HEK293 (cell line): ENCODE measurements at regions not wholly inside any gene's neighbourhood (a gene's known extent, or its start where the extent isn't known, plus 50 kb on each side); places are given as distances from the start of the nearest gene placed in this dataset.

Experiments
- CTCF ChIA-PET: fragments of 350-600 bp; formaldehyde crosslinking; extraction: SDS; loops from one replicate; lab custom pipeline; 2021; ENCODE audit warnings: antibody characterized with exemption; lab: Yijun Ruan, JAX
- POLR2A ChIA-PET: fragments of 300-600 bp; formaldehyde crosslinking; extraction: SDS; loops from one replicate; lab custom pipeline; 2020; ENCODE audit warnings: antibody characterized with exemption, inconsistent platforms; lab: Yijun Ruan, JAX
- H3K27ac ChIP-seq: fragments of 200-500 bp; sonication (Bioruptor generic); 2 replicates; pipeline ENCODE4 v1.5.1; 2014; ENCODE audit warnings: low read depth, low read length, control low read depth, inconsistent platforms; ENCODE audit errors: extremely low read depth
- H3K36me3 ChIP-seq, 2 experiments: fragments of 200-500 bp in 1 of 2; sonication (Bioruptor generic) in 1 of 2; 1 replicate in 1 of 2; 2 replicates in 1 of 2; pipeline ENCODE4 v1.5.1; 2014 to 2017; ENCODE audit warnings: inconsistent platforms in 2 of 2, low read length in 2 of 2; ENCODE audit not compliant: control insufficient read depth in 2 of 2, insufficient read depth in 1 of 2
- H3K4me1 ChIP-seq: fragments of 200-500 bp; sonication (Bioruptor generic); 2 replicates; pipeline ENCODE4 v1.5.1; 2014; ENCODE audit warnings: mild to moderate bottlenecking, low read length, inconsistent platforms; ENCODE audit not compliant: control insufficient read depth, insufficient read depth
- H3K4me3 ChIP-seq: 2 replicates; pipeline ENCODE4 v1.5.1; 2011; ENCODE audit warnings: low read depth, mild to moderate bottlenecking, control low read depth, low read length, moderate library complexity
- H3K9me3 ChIP-seq: fragments of 200-500 bp; sonication (Bioruptor generic); 2 replicates; pipeline ENCODE4 v1.5.1; 2014; ENCODE audit warnings: low read depth, low read length, inconsistent platforms; ENCODE audit not compliant: control insufficient read depth, insufficient read depth
- AEBP2 ChIP-seq: fragments of 450-650 bp; formaldehyde crosslinking; IDR thresholded peaks from 2 replicates; pipeline ENCODE4 v1.5.1; 2016; ENCODE audit warnings: missing biosample characterization, missing genetic modification characterization, borderline replicate concordance
- GLIS2 ChIP-seq: fragments of 450-650 bp; formaldehyde crosslinking; IDR thresholded peaks from 2 replicates; pipeline ENCODE4 v1.5.1; 2016; ENCODE audit warnings: missing biosample characterization, missing genetic modification characterization
- HOXA7 ChIP-seq: sonication (generic); formaldehyde crosslinking; IDR thresholded peaks from 2 replicates; pipeline ENCODE4 v1.8.1; 2022; ENCODE audit warnings: missing genetic modification reagents, borderline replicate concordance
- IKZF3 ChIP-seq: fragments of 450-650 bp; IDR thresholded peaks from 2 replicates; pipeline ENCODE4 v1.5.0; 2018; ENCODE audit warnings: missing biosample characterization, mild to moderate bottlenecking, missing genetic modification characterization, moderate library complexity
- PRDM4 ChIP-seq: fragments of 450-650 bp; formaldehyde crosslinking; IDR thresholded peaks from 2 replicates; pipeline ENCODE4 v1.5.1; 2017; ENCODE audit warnings: missing biosample characterization, missing genetic modification characterization
- REPIN1 ChIP-seq: fragments of 450-650 bp; formaldehyde crosslinking; IDR thresholded peaks from 2 replicates; pipeline ENCODE4 v1.5.1; 2017; ENCODE audit warnings: missing biosample characterization, missing genetic modification characterization, low read depth
- TRIM28 ChIP-seq: IDR thresholded peaks from 2 replicates; pipeline ENCODE4 v1.6.1; 2011; ENCODE audit warnings: low read length, control low read depth, borderline replicate concordance
- YY1 ChIP-seq: fragments of 450-650 bp; formaldehyde crosslinking; IDR thresholded peaks from 2 replicates; pipeline ENCODE4 v1.5.1; 2018; ENCODE audit warnings: missing biosample characterization, missing genetic modification characterization
- ZBTB21 ChIP-seq: fragments of 450-650 bp; formaldehyde crosslinking; IDR thresholded peaks from 2 replicates; pipeline ENCODE4 v1.5.1; 2017; ENCODE audit warnings: missing biosample characterization, missing genetic modification characterization
- ZNF10 ChIP-seq: fragments of 450-650 bp; formaldehyde crosslinking; IDR thresholded peaks from 2 replicates; pipeline ENCODE4 v1.5.1; 2017; ENCODE audit warnings: missing biosample characterization, missing genetic modification characterization
- ZNF175 ChIP-seq: fragments of 450-650 bp; formaldehyde crosslinking; IDR thresholded peaks from 2 replicates; pipeline ENCODE4 v1.5.1; 2016; ENCODE audit warnings: missing biosample characterization, missing genetic modification characterization
- ZNF211 ChIP-seq: fragments of 450-650 bp; formaldehyde crosslinking; IDR thresholded peaks from 2 replicates; pipeline ENCODE4 v1.5.1; 2016; ENCODE audit warnings: low read depth, missing biosample characterization, missing genetic modification characterization
- ZNF221 ChIP-seq: fragments of 450-650 bp; formaldehyde crosslinking; IDR thresholded peaks from 2 replicates; pipeline ENCODE4 v1.5.1; 2017; ENCODE audit warnings: missing biosample characterization, missing genetic modification characterization, borderline replicate concordance
- ZNF280C ChIP-seq: fragments of 450-650 bp; formaldehyde crosslinking; IDR thresholded peaks from 2 replicates; pipeline ENCODE4 v1.5.1; 2016; ENCODE audit warnings: missing biosample characterization, missing genetic modification characterization
- ZNF544 ChIP-seq: fragments of 450-650 bp; formaldehyde crosslinking; IDR thresholded peaks from 2 replicates; pipeline ENCODE4 v1.5.0; 2017; ENCODE audit warnings: missing biosample characterization, missing genetic modification characterization
- ZNF555 ChIP-seq: fragments of 450-650 bp; formaldehyde crosslinking; conservative IDR thresholded peaks from 2 replicates; pipeline ENCODE4 v1.5.1; 2017; ENCODE audit warnings: missing biosample characterization, mild to moderate bottlenecking, missing genetic modification characterization, inconsistent platforms
- ZNF624 ChIP-seq: fragments of 450-650 bp; formaldehyde crosslinking; IDR thresholded peaks from 2 replicates; pipeline ENCODE4 v1.5.1; 2017; ENCODE audit warnings: missing biosample characterization, missing genetic modification characterization
- ZNF660 ChIP-seq: fragments of 450-650 bp; IDR thresholded peaks from 2 replicates; pipeline ENCODE4 v1.5.1; 2018; ENCODE audit warnings: missing biosample characterization, mild to moderate bottlenecking, missing genetic modification characterization
- ZNF843 ChIP-seq: fragments of 450-650 bp; formaldehyde crosslinking; IDR thresholded peaks from 2 replicates; pipeline ENCODE4 v1.5.1; 2016; ENCODE audit warnings: missing biosample characterization, missing genetic modification characterization

GRCh38 chr4:27534488-27534887 is 673.8 kb downstream of the STIM2 start (continued):
- no peak for TF ChIP-seq ZNF280C (tag by site-specific recombination)

- TF ChIP-seq ZNF211 (tag by site-specific recombination): no peak
- TF ChIP-seq ZNF624 (tag by site-specific recombination): no peak
- no peak for TF ChIP-seq ZNF10
- no peak for TF ChIP-seq IKZF3
- TF ChIP-seq GLIS2: no peak
- TF ChIP-seq TRIM28: no peak
- no peak for TF ChIP-seq ZNF555 (tag by site-specific recombination)
- no peak for TF ChIP-seq HOXA7 (CRISPR knock-in tag)
- TF ChIP-seq ZNF221 (tag by site-specific recombination): no peak
Observed at GRCh38 chr4:27568236-27568951, 707.8 kb downstream of the STIM2 start.

GRCh38 chr4:27568952-27569319 is 708.3 kb downstream of the STIM2 start:
- H3K4me1 ChIP-seq: no peaks in the 10 kb centered on the region

More at GRCh38 chr4:27568236-27568951, 707.8 kb downstream of the STIM2 start:
- Histone ChIP-seq H3K27ac (no peak overlapping the region), H3K4me3 (no peak overlapping the region), H3K4me1 (no peaks in the 10 kb centered on the region), H3K9me3 (no peaks in the 10 kb centered on the region), H3K36me3 (no peaks in the 10 kb centered on the region)
- POLR2A ChIA-PET: no interaction called here
- CTCF ChIA-PET: no interaction called here

More at GRCh38 chr4:27568952-27569319, 708.3 kb downstream of the STIM2 start:
- ChIA-PET POLR2A (no interaction called here), CTCF (no interaction called here)
- TF ChIP-seq ZBTB21 (tag by site-specific recombination) (no peak), PRDM4 (tag by site-specific recombination) (no peak), ZNF175 (tag by site-specific recombination) (no peak), ZNF660 (tag by site-specific recombination) (no peak), AEBP2 (no peak), REPIN1 (tag by site-specific recombination) (no peak), ZNF843 (tag by site-specific recombination) (no peak), ZNF544 (no peak), YY1 (no peak)
- Histone ChIP-seq H3K9me3 (no peaks in the 10 kb centered on the region), H3K27ac (no peak overlapping the region), H3K36me3 (no peaks in the 10 kb centered on the region), H3K4me3 (no peak overlapping the region)
